Liver (tissue), 8 donors: ENCODE measurements at regions not wholly inside any gene's neighbourhood (a gene's known extent, or its start where the extent isn't known, plus 50 kb on each side); places are given as distances from the start of the nearest gene placed in this dataset.

Experiments used
- DNase-seq: peaks from one replicate; pipeline ENCODE4 v3.0.0-alpha.2; 2017; ENCODE audit warnings: low spot score
- H3K27ac ChIP-seq, 2 donors: one replicate each; pipeline ENCODE4 v1.7.0; 2013; ENCODE audit warnings: inconsistent platforms in 2 of 2, low read length in 2 of 2, control low read depth in 1 of 2, low read depth in 1 of 2, mild to moderate bottlenecking in 1 of 2
- H3K27me3 ChIP-seq, 4 donors: one replicate each; pipeline versions ENCODE4 v1.6.1 to v1.7.0; 2013; ENCODE audit warnings: low read length in 3 of 4, inconsistent platforms in 1 of 4, mild to moderate bottlenecking in 1 of 4, moderate library complexity in 1 of 4; ENCODE audit not compliant: control insufficient read depth in 4 of 4, insufficient read depth in 4 of 4
- H3K36me3 ChIP-seq, 4 donors: one replicate each; pipeline versions ENCODE4 v1.6.1 to v1.7.0; 2013; ENCODE audit warnings: low read length in 3 of 4, mild to moderate bottlenecking in 3 of 4, low read depth in 1 of 4, moderate library complexity in 1 of 4; ENCODE audit not compliant: control insufficient read depth in 4 of 4, insufficient read depth in 3 of 4
- H3K4me1 ChIP-seq, 4 donors: one replicate each; pipeline versions ENCODE4 v1.6.1 to v1.7.0; 2013; ENCODE audit warnings: low read length in 3 of 4, mild to moderate bottlenecking in 3 of 4, moderate library complexity in 1 of 4; ENCODE audit not compliant: control insufficient read depth in 4 of 4, insufficient read depth in 4 of 4
- H3K4me3 ChIP-seq, 3 donors: one replicate each; pipeline versions ENCODE4 v1.6.1 to v1.7.0; 2013; ENCODE audit warnings: low read length in 3 of 3, control low read depth in 1 of 3, low read depth in 1 of 3, mild to moderate bottlenecking in 1 of 3
- H3K9ac ChIP-seq, 2 donors: one replicate each; pipeline ENCODE4 v1.7.0; 2013; ENCODE audit warnings: low read length in 2 of 2, mild to moderate bottlenecking in 2 of 2, moderate library complexity in 2 of 2, control low read depth in 1 of 2, low read depth in 1 of 2
- H3K9me3 ChIP-seq, 4 donors: one replicate each; pipeline versions ENCODE4 v1.6.1 to v1.7.0; 2013; ENCODE audit warnings: low read length in 3 of 4; ENCODE audit not compliant: control insufficient read depth in 4 of 4
- CTCF ChIP-seq: fragments of 150-350 bp; IDR thresholded peaks from 2 replicates; pipeline ENCODE4 v1.5.1; 2017; ENCODE audit warnings: improper control_type of control experiment, low read depth, low read length; ENCODE audit not compliant: missing input control
- EGR1 ChIP-seq, 2 donors: IDR thresholded peaks; 2 replicates each; pipeline ENCODE4 v1.6.1; 2016 to 2018; ENCODE audit warnings: antibody characterized with exemption in 2 of 2, low read depth in 2 of 2
- FOXA1 ChIP-seq: IDR thresholded peaks from 2 replicates; pipeline ENCODE4 v1.6.1; 2016; ENCODE audit warnings: antibody characterized with exemption
- FOXA2 ChIP-seq: IDR thresholded peaks from 2 replicates; pipeline ENCODE4 v1.6.1; 2016; ENCODE audit warnings: antibody characterized with exemption
- GABPA ChIP-seq, 2 donors: IDR thresholded peaks in 1 of 2; conservative IDR thresholded peaks in 1 of 2; 2 replicates each; pipeline ENCODE4 v1.6.1; 2016; ENCODE audit warnings: antibody characterized with exemption in 2 of 2, mild to moderate bottlenecking in 1 of 2, moderate library complexity in 1 of 2
- NR2F2 ChIP-seq: IDR thresholded peaks from 2 replicates; pipeline ENCODE4 v1.6.1; 2016; ENCODE audit warnings: antibody characterized with exemption
- RAD21 ChIP-seq, 2 donors: IDR thresholded peaks; 2 replicates each; pipeline ENCODE4 v1.6.1; 2016; ENCODE audit warnings: antibody characterized with exemption in 2 of 2, mild to moderate bottlenecking in 2 of 2
- RXRA ChIP-seq, 2 donors: IDR thresholded peaks; 2 replicates each; pipeline ENCODE4 v1.6.1; 2017 to 2018; ENCODE audit warnings: antibody characterized with exemption in 2 of 2, mild to moderate bottlenecking in 1 of 2
- SP1 ChIP-seq: IDR thresholded peaks from 2 replicates; pipeline ENCODE4 v1.6.1; 2018; ENCODE audit warnings: antibody characterized with exemption, mild to moderate bottlenecking
- TAF1 ChIP-seq: conservative IDR thresholded peaks from 2 replicates; pipeline ENCODE4 v1.6.1; 2016; ENCODE audit warnings: antibody characterized with exemption, mild to moderate bottlenecking
- YY1 ChIP-seq: IDR thresholded peaks from 2 replicates; pipeline ENCODE4 v1.6.1; 2016; ENCODE audit warnings: antibody characterized with exemption, mild to moderate bottlenecking
- WGBS: extraction: QIAGEN DNeasy Blood & Tissue Kit; methylation state at CpG from one replicate; pipeline ENCODE4 v1.1.7; 2013; 5-methylcytosine and 5-hydroxymethylcytosine counted together
- TF ChIP-seq, protein P1 (sequence below): IDR thresholded peaks from 2 replicates; pipeline ENCODE4 v1.6.1; 2016; ENCODE audit warnings: antibody characterized with exemption
- TF ChIP-seq, protein P2 (sequence below): IDR thresholded peaks from 2 replicates; pipeline ENCODE4 v1.6.1; 2016; ENCODE audit warnings: antibody characterized with exemption
- TF ChIP-seq, protein P3 (sequence below): IDR thresholded peaks from 2 replicates; pipeline ENCODE4 v1.6.1; 2016; ENCODE audit warnings: antibody characterized with exemption, mild to moderate bottlenecking
- donor health status: healthy.
- donor health status: healthy.
- donor health status: healthy.
- donor health status: healthy.
- donor health status: healthy.

- Histone ChIP-seq H3K4me3 (no peak overlapping the region), H3K27me3 (peaks cover 0 to 3% (median 0%) of the 10 kb centered on the region in 4 donors), H3K9me3 (no peaks in the 10 kb centered on the region), H3K4me1 (no peaks in the 10 kb centered on the region), H3K36me3 (no peaks in the 10 kb centered on the region), H3K9ac (no peak overlapping the region), H3K27ac (no peak overlapping the region)
- DNase-seq = no peak
- WGBS = 54% methylated on average over 1 of the region's 1 CpG
- TF ChIP-seq RXRA (IDR thresholded peaks at IDR 0.05) (no peak), FOXA1 (no peak), NR2F2 (no peak), FOXA2 (no peak), CTCF (no peak), YY1 (no peak), EGR1 (IDR thresholded peaks at IDR 0.05; ENCODE audit: low read depth in 2 of 2) (no peak), RAD21 (IDR thresholded peaks at IDR 0.05) (no peak), TAF1 (no peak)
- TF ChIP-seq, protein P1, sequence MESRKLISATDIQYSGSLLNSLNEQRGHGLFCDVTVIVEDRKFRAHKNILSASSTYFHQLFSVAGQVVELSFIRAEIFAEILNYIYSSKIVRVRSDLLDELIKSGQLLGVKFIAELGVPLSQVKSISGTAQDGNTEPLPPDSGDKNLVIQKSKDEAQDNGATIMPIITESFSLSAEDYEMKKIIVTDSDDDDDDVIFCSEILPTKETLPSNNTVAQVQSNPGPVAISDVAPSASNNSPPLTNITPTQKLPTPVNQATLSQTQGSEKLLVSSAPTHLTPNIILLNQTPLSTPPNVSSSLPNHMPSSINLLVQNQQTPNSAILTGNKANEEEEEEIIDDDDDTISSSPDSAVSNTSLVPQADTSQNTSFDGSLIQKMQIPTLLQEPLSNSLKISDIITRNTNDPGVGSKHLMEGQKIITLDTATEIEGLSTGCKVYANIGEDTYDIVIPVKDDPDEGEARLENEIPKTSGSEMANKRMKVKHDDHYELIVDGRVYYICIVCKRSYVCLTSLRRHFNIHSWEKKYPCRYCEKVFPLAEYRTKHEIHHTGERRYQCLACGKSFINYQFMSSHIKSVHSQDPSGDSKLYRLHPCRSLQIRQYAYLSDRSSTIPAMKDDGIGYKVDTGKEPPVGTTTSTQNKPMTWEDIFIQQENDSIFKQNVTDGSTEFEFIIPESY = no peak
- TF ChIP-seq, protein P2, sequence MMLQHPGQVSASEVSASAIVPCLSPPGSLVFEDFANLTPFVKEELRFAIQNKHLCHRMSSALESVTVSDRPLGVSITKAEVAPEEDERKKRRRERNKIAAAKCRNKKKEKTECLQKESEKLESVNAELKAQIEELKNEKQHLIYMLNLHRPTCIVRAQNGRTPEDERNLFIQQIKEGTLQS = no peak
Observed at GRCh38 chr4:65791111-65791811, 121.0 kb upstream of the EPHA5 start.

DNA sequence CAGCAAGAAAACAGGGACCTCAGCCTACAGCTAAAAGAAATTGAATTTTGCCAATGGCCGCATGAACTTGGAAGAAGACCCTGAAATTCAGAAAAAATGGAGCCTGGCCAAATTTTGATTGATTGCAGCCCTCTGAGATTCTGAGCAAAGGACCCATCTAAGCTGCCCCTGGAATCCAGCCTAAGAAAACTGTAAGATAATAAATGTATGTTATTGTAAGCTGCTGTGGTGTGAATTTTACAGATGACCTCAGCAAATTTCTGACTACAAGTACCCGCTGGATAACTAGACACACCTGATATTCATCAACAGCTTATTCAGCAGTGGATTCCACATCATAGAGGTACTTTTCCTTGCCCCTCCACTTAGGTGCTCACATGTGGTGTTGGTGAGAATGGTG is 119.5 kb upstream of the EPHA5 start:
- Histone ChIP-seq H3K4me1 (no peaks in the 10 kb centered on the region), H3K9me3 (no peaks in the 10 kb centered on the region), H3K4me3 (no peak overlapping the region), H3K9ac (no peak overlapping the region), H3K36me3 (no peaks in the 10 kb centered on the region), H3K27me3 (peaks cover 0 to 3% (median 0%) of the 10 kb centered on the region in 4 donors), H3K27ac (no peak overlapping the region)
- no peak for DNase-seq
- TF ChIP-seq NR2F2 (no peak), FOXA1 (no peak), GABPA (IDR thresholded peaks at IDR 0.05 in 1 of 2, conservative IDR thresholded peaks at IDR 0.05 in 1 of 2) (no peak), SP1 (no peak), TAF1 (no peak)
- TF ChIP-seq, protein P3, sequence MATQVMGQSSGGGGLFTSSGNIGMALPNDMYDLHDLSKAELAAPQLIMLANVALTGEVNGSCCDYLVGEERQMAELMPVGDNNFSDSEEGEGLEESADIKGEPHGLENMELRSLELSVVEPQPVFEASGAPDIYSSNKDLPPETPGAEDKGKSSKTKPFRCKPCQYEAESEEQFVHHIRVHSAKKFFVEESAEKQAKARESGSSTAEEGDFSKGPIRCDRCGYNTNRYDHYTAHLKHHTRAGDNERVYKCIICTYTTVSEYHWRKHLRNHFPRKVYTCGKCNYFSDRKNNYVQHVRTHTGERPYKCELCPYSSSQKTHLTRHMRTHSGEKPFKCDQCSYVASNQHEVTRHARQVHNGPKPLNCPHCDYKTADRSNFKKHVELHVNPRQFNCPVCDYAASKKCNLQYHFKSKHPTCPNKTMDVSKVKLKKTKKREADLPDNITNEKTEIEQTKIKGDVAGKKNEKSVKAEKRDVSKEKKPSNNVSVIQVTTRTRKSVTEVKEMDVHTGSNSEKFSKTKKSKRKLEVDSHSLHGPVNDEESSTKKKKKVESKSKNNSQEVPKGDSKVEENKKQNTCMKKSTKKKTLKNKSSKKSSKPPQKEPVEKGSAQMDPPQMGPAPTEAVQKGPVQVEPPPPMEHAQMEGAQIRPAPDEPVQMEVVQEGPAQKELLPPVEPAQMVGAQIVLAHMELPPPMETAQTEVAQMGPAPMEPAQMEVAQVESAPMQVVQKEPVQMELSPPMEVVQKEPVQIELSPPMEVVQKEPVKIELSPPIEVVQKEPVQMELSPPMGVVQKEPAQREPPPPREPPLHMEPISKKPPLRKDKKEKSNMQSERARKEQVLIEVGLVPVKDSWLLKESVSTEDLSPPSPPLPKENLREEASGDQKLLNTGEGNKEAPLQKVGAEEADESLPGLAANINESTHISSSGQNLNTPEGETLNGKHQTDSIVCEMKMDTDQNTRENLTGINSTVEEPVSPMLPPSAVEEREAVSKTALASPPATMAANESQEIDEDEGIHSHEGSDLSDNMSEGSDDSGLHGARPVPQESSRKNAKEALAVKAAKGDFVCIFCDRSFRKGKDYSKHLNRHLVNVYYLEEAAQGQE = no peak
- 79% methylated on average over 2 of the region's 2 CpGs for WGBS
